ENCODE measurements at regions not wholly inside any gene's neighbourhood (a gene's known extent, or its start where the extent isn't known, plus 50 kb on each side); places are given as distances from the start of the nearest gene placed in this dataset.

GRCh38 chr4:89368861-89369260 lies 61.3 kb upstream of the GPRIN3 start:
- no peak overlapping the region for H2BK15ac ChIP-seq (replicated peaks; ENCODE audit: low read depth)
- no peak overlapping the region for H3K23ac ChIP-seq (ENCODE audit: low read length)
- WGBS (ENCODE audit: extremely low coverage, insufficient coverage, low lambda C conversion rate) = no CpG with 5 or more reads among the region's 2 CpGs
- H3K4me3 ChIP-seq (ENCODE audit: low read length) = no peak overlapping the region
- no peak overlapping the region for H2BK5ac ChIP-seq (ENCODE audit: low read length)
- no peaks in the 10 kb centered on the region for H3K79me1 ChIP-seq (ENCODE audit: low read length)
- no peak overlapping the region for H3K4me2 ChIP-seq (ENCODE audit: low read length)
- no peak overlapping the region for H3K18ac ChIP-seq (ENCODE audit: low read length)
- no peak overlapping the region for H2BK120ac ChIP-seq (ENCODE audit: low read depth, low read length)
- no peak overlapping the region for H3K27ac ChIP-seq (ENCODE audit: low read depth, low read length)
- no peak overlapping the region for H3K4ac ChIP-seq (ENCODE audit: low read depth, low read length)
- H3K27me3 ChIP-seq (ENCODE audit: insufficient read depth, low read length, poor library complexity) = no peaks in the 10 kb centered on the region
- H4K5ac ChIP-seq (ENCODE audit: low read length) = no peak overlapping the region
- H3K56ac ChIP-seq (ENCODE audit: low read length) = no peak overlapping the region
- DNase-seq = no peak
- H3K9ac ChIP-seq (ENCODE audit: low read length) = no peak overlapping the region
- H3K36me3 ChIP-seq (ENCODE audit: control insufficient read depth, insufficient read depth, low read length) = no peaks in the 10 kb centered on the region
- no peaks in the 10 kb centered on the region for H3K4me1 ChIP-seq (ENCODE audit: control insufficient read depth, low read depth, low read length)
- no peak overlapping the region for H4K8ac ChIP-seq (ENCODE audit: low read depth, low read length)
- H3K79me2 ChIP-seq (ENCODE audit: control insufficient read depth, insufficient read depth, low read length) = no peaks in the 10 kb centered on the region
- no peak overlapping the region for H2AK5ac ChIP-seq (ENCODE audit: low read length)

GRCh38 chr4:89365776-89366175 lies 58.2 kb upstream of the GPRIN3 start:
- Histone ChIP-seq H3K23ac (ENCODE audit: low read length) (no peak overlapping the region), H3K18ac (ENCODE audit: low read length) (no peak overlapping the region), H3K27ac (ENCODE audit: low read depth, low read length) (no peak overlapping the region), H4K8ac (ENCODE audit: low read depth, low read length) (no peak overlapping the region), H3K56ac (ENCODE audit: low read length) (no peak overlapping the region), H3K4ac (ENCODE audit: low read depth, low read length) (no peak overlapping the region), H2BK5ac (ENCODE audit: low read length) (no peak overlapping the region), H2BK120ac (ENCODE audit: low read depth, low read length) (no peak overlapping the region), H2BK15ac (replicated peaks; ENCODE audit: low read depth) (no peak overlapping the region), H3K4me1 (ENCODE audit: control insufficient read depth, low read depth, low read length) (no peaks in the 10 kb centered on the region), H2AK5ac (ENCODE audit: low read length) (no peak overlapping the region), H3K27me3 (ENCODE audit: insufficient read depth, low read length, poor library complexity) (no peaks in the 10 kb centered on the region), H3K4me2 (ENCODE audit: low read length) (no peak overlapping the region), H4K5ac (ENCODE audit: low read length) (no peak overlapping the region), H3K9ac (ENCODE audit: low read length) (no peak overlapping the region), H3K4me3 (ENCODE audit: low read length) (no peak overlapping the region), H3K79me2 (ENCODE audit: control insufficient read depth, insufficient read depth, low read length) (no peaks in the 10 kb centered on the region), H3K36me3 (ENCODE audit: control insufficient read depth, insufficient read depth, low read length) (no peaks in the 10 kb centered on the region), H3K79me1 (ENCODE audit: low read length) (no peaks in the 10 kb centered on the region)
- no CpG with 5 or more reads among the region's 2 CpGs for WGBS (ENCODE audit: extremely low coverage, insufficient coverage, low lambda C conversion rate)
- DNase-seq = no peak

DNA sequence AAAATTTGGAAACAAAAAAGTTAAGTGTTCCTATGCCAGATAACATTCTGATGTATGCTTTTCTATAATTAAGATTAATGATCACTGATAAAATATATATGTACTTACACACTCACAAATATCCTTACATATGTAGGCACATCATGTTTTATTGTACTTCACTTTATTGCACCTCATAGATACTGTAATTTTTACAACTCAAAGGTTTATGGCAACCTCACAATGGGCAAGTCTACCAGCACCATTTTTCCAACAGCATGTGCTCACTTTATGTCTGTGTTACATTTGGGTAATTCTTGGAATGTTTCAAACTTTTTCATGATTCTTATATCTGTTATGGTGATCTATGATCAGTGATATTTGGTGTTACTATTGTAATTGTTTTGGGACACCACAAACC lies 57.8 kb upstream of the GPRIN3 start:
- Histone ChIP-seq H2AK5ac (ENCODE audit: low read length) (no peak overlapping the region), H2BK120ac (ENCODE audit: low read depth, low read length) (no peak overlapping the region), H3K23ac (ENCODE audit: low read length) (no peak overlapping the region), H3K4me1 (ENCODE audit: control insufficient read depth, low read depth, low read length) (no peaks in the 10 kb centered on the region), H3K9ac (ENCODE audit: low read length) (no peak overlapping the region), H3K79me2 (ENCODE audit: control insufficient read depth, insufficient read depth, low read length) (no peaks in the 10 kb centered on the region), H4K8ac (ENCODE audit: low read depth, low read length) (no peak overlapping the region), H3K4me3 (ENCODE audit: low read length) (no peak overlapping the region), H3K27ac (ENCODE audit: low read depth, low read length) (no peak overlapping the region), H3K4ac (ENCODE audit: low read depth, low read length) (no peak overlapping the region), H2BK15ac (replicated peaks; ENCODE audit: low read depth) (no peak overlapping the region), H3K4me2 (ENCODE audit: low read length) (no peak overlapping the region), H4K5ac (ENCODE audit: low read length) (no peak overlapping the region), H3K79me1 (ENCODE audit: low read length) (no peaks in the 10 kb centered on the region), H2BK5ac (ENCODE audit: low read length) (no peak overlapping the region), H3K56ac (ENCODE audit: low read length) (no peak overlapping the region), H3K36me3 (ENCODE audit: control insufficient read depth, insufficient read depth, low read length) (no peaks in the 10 kb centered on the region), H3K18ac (ENCODE audit: low read length) (no peak overlapping the region), H3K27me3 (ENCODE audit: insufficient read depth, low read length, poor library complexity) (no peaks in the 10 kb centered on the region)
- no peak for DNase-seq

- H3K9ac ChIP-seq (ENCODE audit: low read length) = no peak overlapping the region
- H3K4me2 ChIP-seq (ENCODE audit: low read length) = no peak overlapping the region
- no peak overlapping the region for H2BK15ac ChIP-seq (replicated peaks; ENCODE audit: low read depth)
- no peak overlapping the region for H2AK5ac ChIP-seq (ENCODE audit: low read length)
- no peak overlapping the region for H3K23ac ChIP-seq (ENCODE audit: low read length)
- no peak overlapping the region for H3K18ac ChIP-seq (ENCODE audit: low read length)
- no peak overlapping the region for H2BK5ac ChIP-seq (ENCODE audit: low read length)
- H3K4me3 ChIP-seq (ENCODE audit: low read length) = no peak overlapping the region
- no CpG with 5 or more reads among the region's 4 CpGs for WGBS (ENCODE audit: extremely low coverage, insufficient coverage, low lambda C conversion rate)
- no peaks in the 10 kb centered on the region for H3K79me1 ChIP-seq (ENCODE audit: low read length)
- H3K79me2 ChIP-seq (ENCODE audit: control insufficient read depth, insufficient read depth, low read length) = no peaks in the 10 kb centered on the region
- no peak overlapping the region for H2BK120ac ChIP-seq (ENCODE audit: low read depth, low read length)
- H3K27me3 ChIP-seq (ENCODE audit: insufficient read depth, low read length, poor library complexity) = no peaks in the 10 kb centered on the region
- no peak overlapping the region for H4K5ac ChIP-seq (ENCODE audit: low read length)
- H3K36me3 ChIP-seq (ENCODE audit: control insufficient read depth, insufficient read depth, low read length) = no peaks in the 10 kb centered on the region
- no peak overlapping the region for H3K56ac ChIP-seq (ENCODE audit: low read length)
- no peak for DNase-seq
- no peak overlapping the region for H4K8ac ChIP-seq (ENCODE audit: low read depth, low read length)
- H3K4me1 ChIP-seq (ENCODE audit: control insufficient read depth, low read depth, low read length) = no peaks in the 10 kb centered on the region
- H3K4ac ChIP-seq (ENCODE audit: low read depth, low read length) = no peak overlapping the region
- no peak overlapping the region for H3K27ac ChIP-seq (ENCODE audit: low read depth, low read length)
These were observed 56.9 kb upstream of the GPRIN3 start for GRCh38 chr4:89364541-89364940.

GRCh38 chr4:89363786-89364185 lies 56.2 kb upstream of the GPRIN3 start:
- no peak overlapping the region for H3K56ac ChIP-seq (ENCODE audit: low read length)
- H3K36me3 ChIP-seq (ENCODE audit: control insufficient read depth, insufficient read depth, low read length) = no peaks in the 10 kb centered on the region
- DNase-seq = no peak
- H4K5ac ChIP-seq (ENCODE audit: low read length) = no peak overlapping the region
- no peak overlapping the region for H2BK5ac ChIP-seq (ENCODE audit: low read length)
- H3K23ac ChIP-seq (ENCODE audit: low read length) = no peak overlapping the region
- H3K4me3 ChIP-seq (ENCODE audit: low read length) = no peak overlapping the region
- WGBS (ENCODE audit: extremely low coverage, insufficient coverage, low lambda C conversion rate) = no CpG with 5 or more reads among the region's 7 CpGs
- H3K4me2 ChIP-seq (ENCODE audit: low read length) = no peak overlapping the region
- H3K4me1 ChIP-seq (ENCODE audit: control insufficient read depth, low read depth, low read length) = no peaks in the 10 kb centered on the region
- H3K27ac ChIP-seq (ENCODE audit: low read depth, low read length) = no peak overlapping the region
- H2BK15ac ChIP-seq (replicated peaks; ENCODE audit: low read depth) = no peak overlapping the region
- no peaks in the 10 kb centered on the region for H3K27me3 ChIP-seq (ENCODE audit: insufficient read depth, low read length, poor library complexity)
- no peak overlapping the region for H2BK120ac ChIP-seq (ENCODE audit: low read depth, low read length)
- no peaks in the 10 kb centered on the region for H3K79me2 ChIP-seq (ENCODE audit: control insufficient read depth, insufficient read depth, low read length)
- no peak overlapping the region for H4K8ac ChIP-seq (ENCODE audit: low read depth, low read length)
- no peak overlapping the region for H3K4ac ChIP-seq (ENCODE audit: low read depth, low read length)
- no peak overlapping the region for H3K18ac ChIP-seq (ENCODE audit: low read length)
- no peaks in the 10 kb centered on the region for H3K79me1 ChIP-seq (ENCODE audit: low read length)
- H2AK5ac ChIP-seq (ENCODE audit: low read length) = no peak overlapping the region
- H3K9ac ChIP-seq (ENCODE audit: low read length) = no peak overlapping the region

DNA sequence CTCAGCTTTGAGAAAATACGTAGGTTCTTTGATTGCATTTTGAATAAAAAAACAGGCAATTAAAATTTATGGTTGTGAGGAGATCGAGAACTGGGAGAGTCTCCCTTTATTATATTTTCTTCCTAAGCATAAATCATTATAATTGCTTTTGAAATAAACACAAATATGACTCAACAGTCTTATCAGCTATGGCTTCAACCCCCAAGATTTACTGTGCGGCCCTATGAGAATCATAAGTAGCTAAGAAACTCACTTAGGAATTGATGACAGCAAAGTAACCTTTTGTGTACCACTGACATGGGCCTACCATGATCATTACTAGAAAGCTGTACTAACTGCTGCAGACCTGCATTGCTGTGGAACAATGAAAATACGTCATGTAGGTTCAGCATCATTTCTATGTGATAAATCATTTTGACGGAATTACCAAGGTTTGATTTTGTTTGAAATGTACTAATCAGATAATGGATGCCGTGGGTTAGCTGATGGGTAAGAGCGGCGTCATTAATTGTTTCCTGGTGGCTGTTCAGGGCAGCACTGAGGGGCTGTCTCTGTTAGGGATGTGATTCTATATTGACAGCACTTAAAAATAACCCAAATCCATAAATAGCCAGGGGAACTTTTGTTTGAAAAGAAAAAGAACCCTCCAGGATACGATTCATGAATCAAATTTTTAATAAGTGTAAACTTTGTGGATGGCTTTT lies 51.5 kb upstream of the GPRIN3 start:
- no peak overlapping the region for H3K9ac ChIP-seq (ENCODE audit: low read length)
- no peak overlapping the region for H3K27ac ChIP-seq (ENCODE audit: low read depth, low read length)
- no peak overlapping the region for H3K4ac ChIP-seq (ENCODE audit: low read depth, low read length)
- H3K4me3 ChIP-seq (ENCODE audit: low read length) = no peak overlapping the region
- H2BK5ac ChIP-seq (ENCODE audit: low read length) = no peak overlapping the region
- H3K79me2 ChIP-seq (ENCODE audit: control insufficient read depth, insufficient read depth, low read length) = no peaks in the 10 kb centered on the region
- H4K8ac ChIP-seq (ENCODE audit: low read depth, low read length) = no peak overlapping the region
- H3K79me1 ChIP-seq (ENCODE audit: low read length) = no peaks in the 10 kb centered on the region
- H3K27me3 ChIP-seq (ENCODE audit: insufficient read depth, low read length, poor library complexity) = no peaks in the 10 kb centered on the region
- WGBS (ENCODE audit: extremely low coverage, insufficient coverage, low lambda C conversion rate) = no CpG with 5 or more reads among the region's 9 CpGs
- no peak overlapping the region for H3K23ac ChIP-seq (ENCODE audit: low read length)
- H3K4me2 ChIP-seq (ENCODE audit: low read length) = no peak overlapping the region
- no peak overlapping the region for H4K5ac ChIP-seq (ENCODE audit: low read length)
- no peak overlapping the region for H3K18ac ChIP-seq (ENCODE audit: low read length)
- H2BK120ac ChIP-seq (ENCODE audit: low read depth, low read length) = no peak overlapping the region
- no peak overlapping the region for H2AK5ac ChIP-seq (ENCODE audit: low read length)
- H3K4me1 ChIP-seq (ENCODE audit: control insufficient read depth, low read depth, low read length) = no peaks in the 10 kb centered on the region
- H3K36me3 ChIP-seq (ENCODE audit: control insufficient read depth, insufficient read depth, low read length) = no peaks in the 10 kb centered on the region
- no peak overlapping the region for H2BK15ac ChIP-seq (replicated peaks; ENCODE audit: low read depth)
- DNase-seq = no peak
- no peak overlapping the region for H3K56ac ChIP-seq (ENCODE audit: low read length)

Data from mesendoderm (in vitro differentiated cells).